Activated naive CD4-positive, alpha-beta T cell treated with anti-CD3 and anti-CD28 coated beads for 36 hours (primary cell): ENCODE measurements at regions not wholly inside any gene's neighbourhood (a gene's known extent, or its start where the extent isn't known, plus 50 kb on each side); places are given as distances from the start of the nearest gene placed in this dataset.
"Not testable (repeated sequence)": the region's sequence is repeated elsewhere in the genome, so short reads cannot be mapped to it uniquely, and the experiment has no call there.

Experiments
- CTCF ChIA-PET: fragments of 350-600 bp; sonication (Branson Sonifier 250); formaldehyde crosslinking; loops from one replicate; lab custom pipeline; 2021; ENCODE audit warnings: antibody characterized with exemption; lab: Charles Lee
- DNase-seq: peaks from one replicate; pipeline ENCODE4 v3.0.0-alpha.2; 2020
- H3K27ac Mint-ChIP-seq: one replicate; pipeline ENCODE4 v1.8.0; 2021; ENCODE audit warnings: mild to moderate bottlenecking, mixed read lengths
- H3K27me3 Mint-ChIP-seq: one replicate; pipeline ENCODE4 v1.8.0; 2021; ENCODE audit warnings: low read depth, mixed read lengths
- H3K36me3 Mint-ChIP-seq: one replicate; pipeline ENCODE4 v1.8.0; 2021; ENCODE audit warnings: low read depth, mixed read lengths
- H3K4me1 Mint-ChIP-seq: one replicate; pipeline ENCODE4 v1.8.0; 2021; ENCODE audit warnings: low read depth, mixed read lengths
- H3K4me3 Mint-ChIP-seq: one replicate; pipeline ENCODE4 v1.8.0; 2021; ENCODE audit warnings: mild to moderate bottlenecking, moderate library complexity, mixed read lengths
- H3K9me3 Mint-ChIP-seq: one replicate; pipeline ENCODE4 v1.8.0; 2021; ENCODE audit warnings: mixed read lengths
- intact Hi-C: fragments of 100-400 bp; cut with micrococcal nuclease; formaldehyde crosslinking; loops from one replicate; pipeline ENCODE4 v1.15.1; 2023

GRCh38 chr7:12814828-12815227, 127.4 kb downstream of the ARL4A start:
- peaks cover 10% of the 10 kb centered on the region for H3K27me3 Mint-ChIP-seq
- no peaks in the 10 kb centered on the region for H3K4me1 Mint-ChIP-seq
- intact Hi-C loops: no loop called here
- H3K27ac Mint-ChIP-seq: no peak overlapping the region
- H3K9me3 Mint-ChIP-seq: no peaks in the 10 kb centered on the region
- DNase-seq: no peak
- no peaks in the 10 kb centered on the region for H3K36me3 Mint-ChIP-seq
- no peak overlapping the region for H3K4me3 Mint-ChIP-seq
- CTCF ChIA-PET: no interaction called here

DNA sequence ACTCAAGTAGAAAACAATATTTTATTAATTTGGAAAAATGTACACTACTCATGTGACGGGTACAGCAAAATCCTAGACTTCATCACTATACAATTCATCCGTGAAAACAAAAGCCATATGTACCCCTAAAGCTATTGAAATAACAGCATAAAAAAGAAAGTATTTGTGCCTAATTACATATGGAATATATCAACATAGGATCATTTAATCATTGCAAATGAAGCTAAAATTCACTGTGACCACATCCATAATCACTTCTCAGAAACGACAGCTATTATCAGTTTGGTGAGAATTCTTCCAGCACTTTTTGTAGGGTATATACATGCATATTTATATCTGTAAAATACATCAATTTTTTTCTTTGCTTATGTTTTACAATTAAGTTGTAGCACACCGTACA, 128.0 kb downstream of the ARL4A start:
- peaks cover 10% of the 10 kb centered on the region for H3K27me3 Mint-ChIP-seq
- H3K4me3 Mint-ChIP-seq: no peak overlapping the region
- H3K4me1 Mint-ChIP-seq: no peaks in the 10 kb centered on the region
- no peaks in the 10 kb centered on the region for H3K9me3 Mint-ChIP-seq
- H3K36me3 Mint-ChIP-seq: no peaks in the 10 kb centered on the region
- H3K27ac Mint-ChIP-seq: no peak overlapping the region
- intact Hi-C loops: no loop called here
- no peak for DNase-seq
- CTCF ChIA-PET: no interaction called here

GRCh38 chr7:12815871-12816270, 128.4 kb downstream of the ARL4A start:
- H3K9me3 Mint-ChIP-seq: no peaks in the 10 kb centered on the region
- H3K27ac Mint-ChIP-seq: no peak overlapping the region
- no peak overlapping the region for H3K4me3 Mint-ChIP-seq
- H3K27me3 Mint-ChIP-seq: peaks cover 12% of the 10 kb centered on the region
- H3K4me1 Mint-ChIP-seq: no peaks in the 10 kb centered on the region
- no peak for DNase-seq
- intact Hi-C loops: no loop called here
- CTCF ChIA-PET: no interaction called here
- H3K36me3 Mint-ChIP-seq: no peaks in the 10 kb centered on the region

- no peaks in the 10 kb centered on the region for H3K4me1 Mint-ChIP-seq
- H3K36me3 Mint-ChIP-seq: no peaks in the 10 kb centered on the region
- no peak for DNase-seq
- CTCF ChIA-PET: no interaction called here
- intact Hi-C loops: no loop called here
- peaks cover 9% of the 10 kb centered on the region for H3K27me3 Mint-ChIP-seq
- no peak overlapping the region for H3K4me3 Mint-ChIP-seq
- no peak overlapping the region for H3K27ac Mint-ChIP-seq
- H3K9me3 Mint-ChIP-seq: no peaks in the 10 kb centered on the region
Observed at GRCh38 chr7:12820777-12821176, 133.3 kb downstream of the ARL4A start.

DNA sequence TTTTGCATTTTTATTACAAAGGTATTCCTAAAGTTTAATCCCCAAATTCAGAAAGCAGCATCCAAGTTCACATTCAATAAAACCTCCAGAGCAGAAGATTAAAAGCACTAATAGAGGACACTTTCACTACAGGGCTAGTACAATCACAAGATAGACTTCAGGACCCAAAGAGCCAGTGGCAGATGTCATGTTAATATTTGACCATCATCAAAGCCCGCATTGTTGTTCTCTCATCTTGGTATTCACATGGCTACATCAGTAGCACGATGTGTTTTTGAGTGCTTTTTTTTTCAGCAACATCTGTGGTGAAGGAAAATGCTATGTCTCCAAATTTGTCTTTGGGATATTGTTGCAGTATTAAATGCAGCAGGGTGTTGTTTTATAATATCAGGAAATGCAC, 134.3 kb downstream of the ARL4A start:
- Mint-ChIP-seq H3K4me3 (no peak overlapping the region), H3K9me3 (no peaks in the 10 kb centered on the region), H3K27me3 (peaks cover 9% of the 10 kb centered on the region), H3K27ac (no peak overlapping the region), H3K4me1 (no peaks in the 10 kb centered on the region), H3K36me3 (no peaks in the 10 kb centered on the region)
- DNase-seq: no peak
- CTCF ChIA-PET: no interaction called here
- intact Hi-C loops: no loop called here

DNA sequence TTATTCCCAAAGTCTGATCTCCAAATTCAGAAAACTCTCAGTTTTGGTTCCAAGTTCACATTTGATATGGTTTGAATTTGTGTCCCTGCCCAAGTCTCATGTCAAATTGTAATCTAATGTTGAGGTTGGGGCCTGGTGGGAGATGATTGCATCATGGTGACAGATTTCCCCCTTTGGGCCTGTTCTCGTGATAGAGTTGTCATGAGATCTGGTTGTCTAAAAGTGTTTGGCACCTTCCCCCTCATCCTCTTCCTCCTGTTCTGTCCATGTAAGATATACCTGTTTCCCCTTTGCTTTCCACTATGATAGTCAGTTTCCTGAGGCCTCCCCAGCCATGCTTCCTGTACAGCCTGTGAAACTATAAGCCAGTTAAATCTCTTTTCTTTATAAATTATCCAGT, 138.6 kb downstream of the ARL4A start:
- Mint-ChIP-seq H3K27me3 (no peaks in the 10 kb centered on the region), H3K9me3 (no peaks in the 10 kb centered on the region), H3K4me1 (no peaks in the 10 kb centered on the region), H3K27ac (no peak overlapping the region), H3K4me3 (no peak overlapping the region), H3K36me3 (no peaks in the 10 kb centered on the region)
- no peak for DNase-seq
- CTCF ChIA-PET: no interaction called here
- intact Hi-C loops: no loop called here

- intact Hi-C loops: no loop called here
- no peak for DNase-seq
- Mint-ChIP-seq H3K36me3 (no peaks in the 10 kb centered on the region), H3K4me3 (no peak overlapping the region), H3K27me3 (no peaks in the 10 kb centered on the region), H3K4me1 (no peaks in the 10 kb centered on the region), H3K27ac (no peak overlapping the region), H3K9me3 (no peaks in the 10 kb centered on the region)
- CTCF ChIA-PET: no interaction called here
Observed at GRCh38 chr7:12827219-12827821, 139.9 kb downstream of the ARL4A start.

DNA sequence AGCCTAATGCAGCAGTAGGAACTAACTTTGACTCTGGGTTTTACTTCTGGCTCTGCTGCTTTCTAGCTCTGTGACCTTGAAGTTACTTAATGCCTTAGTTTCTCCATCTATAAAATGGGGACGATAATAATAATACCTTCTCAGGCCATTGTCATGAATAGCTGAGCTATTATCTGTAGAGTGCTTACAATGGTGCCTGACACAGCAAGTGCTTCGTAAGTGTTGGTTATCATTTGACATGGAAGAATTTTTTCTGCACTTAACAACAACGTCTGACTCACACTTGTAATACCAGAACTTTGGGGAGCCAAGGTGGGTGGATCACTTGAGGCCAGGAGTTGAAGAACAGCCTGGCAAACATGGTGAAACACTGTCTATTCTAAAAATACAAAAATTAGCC, 140.5 kb downstream of the ARL4A start:
- H3K27ac Mint-ChIP-seq: no peak overlapping the region
- CTCF ChIA-PET: no interaction called here
- no peak overlapping the region for H3K4me3 Mint-ChIP-seq
- H3K27me3 Mint-ChIP-seq: no peaks in the 10 kb centered on the region
- no peaks in the 10 kb centered on the region for H3K4me1 Mint-ChIP-seq
- DNase-seq: no peak
- no peaks in the 10 kb centered on the region for H3K36me3 Mint-ChIP-seq
- intact Hi-C loops: no loop called here
- peaks cover under 1% of the 10 kb centered on the region for H3K9me3 Mint-ChIP-seq

GRCh38 chr7:12831024-12831423, 143.6 kb downstream of the ARL4A start:
- peaks cover 8% of the 10 kb centered on the region for H3K9me3 Mint-ChIP-seq
- CTCF ChIA-PET: no interaction called here
- no peak overlapping the region for H3K4me3 Mint-ChIP-seq
- no peaks in the 10 kb centered on the region for H3K36me3 Mint-ChIP-seq
- no peaks in the 10 kb centered on the region for H3K4me1 Mint-ChIP-seq
- intact Hi-C loops: no loop called here
- H3K27ac Mint-ChIP-seq: no peak overlapping the region
- H3K27me3 Mint-ChIP-seq: peaks cover 3% of the 10 kb centered on the region
- DNase-seq: no peak

DNA sequence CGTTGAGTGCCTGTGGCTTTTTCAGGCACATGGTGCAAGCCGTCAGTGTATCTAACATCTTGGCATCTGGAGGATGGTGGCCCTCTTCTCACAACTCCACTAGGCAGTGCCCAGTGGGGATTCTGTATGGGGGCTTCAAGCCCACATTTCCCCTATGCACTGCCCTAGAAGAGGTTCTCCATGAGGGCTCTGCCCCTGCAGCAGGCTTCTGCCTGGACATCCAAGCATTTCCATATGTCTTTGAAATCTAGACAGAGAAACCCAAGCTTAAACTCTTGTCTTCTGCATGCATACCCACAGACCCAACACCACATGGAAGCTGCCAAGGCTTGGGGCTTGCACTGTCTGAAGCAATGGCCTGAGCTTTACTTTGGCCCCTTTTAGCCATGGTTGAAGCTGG, 146.4 kb downstream of the ARL4A start:
- no peak for DNase-seq
- Mint-ChIP-seq H3K36me3 (no peaks in the 10 kb centered on the region), H3K4me1 (no peaks in the 10 kb centered on the region), H3K9me3 (peaks cover 8% of the 10 kb centered on the region), H3K4me3 (no peak overlapping the region), H3K27ac (no peak overlapping the region), H3K27me3 (peaks cover 3% of the 10 kb centered on the region)
- intact Hi-C loops: no loop called here
- CTCF ChIA-PET: interaction anchor here (1.1 kb wide), 1 partner anchor 309 kb away, joined by 3 read pairs; no protein-coding TSS in a partner anchor

GRCh38 chr7:12834782-12835181, 147.3 kb downstream of the ARL4A start:
- H3K9me3 Mint-ChIP-seq: peaks cover 8% of the 10 kb centered on the region
- intact Hi-C loops: no loop called here
- CTCF ChIA-PET: no interaction called here

DNA sequence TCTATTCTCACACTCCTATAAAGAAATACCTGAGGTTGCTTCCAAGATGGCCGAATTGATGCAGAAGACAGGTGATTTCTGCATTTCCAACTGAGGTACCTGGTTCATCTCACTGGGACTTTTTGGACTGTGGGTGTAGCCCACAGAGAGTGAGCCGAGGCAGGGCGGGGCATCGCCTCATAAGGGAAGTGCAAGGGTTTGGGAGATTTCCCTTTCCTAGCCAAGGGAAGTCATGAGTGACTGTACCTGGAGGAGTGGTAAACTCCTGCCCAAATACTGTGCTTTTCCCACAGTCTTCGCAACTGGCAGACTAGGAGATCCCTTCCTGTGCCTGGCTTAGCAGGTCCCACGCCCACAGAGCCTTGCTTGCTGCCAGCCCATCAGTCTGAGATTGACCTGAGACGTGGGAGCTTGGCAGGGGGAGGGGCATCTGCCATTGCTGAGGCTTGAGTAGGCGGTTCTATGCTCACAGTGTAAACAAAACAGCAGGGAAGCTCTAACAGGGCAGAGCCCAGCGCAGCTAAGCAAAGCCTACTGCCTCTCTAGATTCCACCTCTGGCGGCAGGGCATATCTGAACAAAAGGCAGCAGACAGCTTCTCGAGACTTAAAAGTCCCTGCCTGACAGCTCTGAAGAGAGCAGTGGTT, 152.2 kb downstream of the ARL4A start:
- peaks cover 12% of the 10 kb centered on the region for H3K9me3 Mint-ChIP-seq
- no peak for DNase-seq
- H3K27ac Mint-ChIP-seq: no peak overlapping the region
- H3K27me3 Mint-ChIP-seq: peaks cover 7% of the 10 kb centered on the region
- H3K4me3 Mint-ChIP-seq: no peak overlapping the region
- H3K36me3 Mint-ChIP-seq: peaks cover 3% of the 10 kb centered on the region
- CTCF ChIA-PET: no interaction called here
- intact Hi-C loops: no loop called here
- H3K4me1 Mint-ChIP-seq: no peaks in the 10 kb centered on the region

More at GRCh38 chr7:12834782-12835181, 147.3 kb downstream of the ARL4A start:
- Mint-ChIP-seq H3K27ac (no peak overlapping the region), H3K27me3 (peaks cover 3% of the 10 kb centered on the region), H3K4me3 (no peak overlapping the region), H3K36me3 (no peaks in the 10 kb centered on the region), H3K4me1 (no peaks in the 10 kb centered on the region)
- no peak for DNase-seq

- intact Hi-C loops, H3K27me3 Mint-ChIP-seq: not testable (repeated sequence)
Observed at GRCh38 chr7:12844732-12845131, 157.3 kb downstream of the ARL4A start.

More at GRCh38 chr7:12844732-12845131, 157.3 kb downstream of the ARL4A start:
- H3K4me1 Mint-ChIP-seq, H3K4me3 Mint-ChIP-seq, DNase-seq, H3K27ac Mint-ChIP-seq, H3K36me3 Mint-ChIP-seq, CTCF ChIA-PET: not testable (repeated sequence)
- peaks cover 27% of the 10 kb centered on the region for H3K9me3 Mint-ChIP-seq
